GM19468 (cell line): ENCODE measurements at regions not wholly inside any gene's neighbourhood (a gene's known extent, or its start where the extent isn't known, plus 50 kb on each side); places are given as distances from the start of the nearest gene placed in this dataset.

Experiments used
- ATAC-seq: cut with Tn5 transposase; IDR thresholded peaks from one replicate; pipeline ENCODE4 v1.9.1; 2021; ENCODE audit warnings: mild to moderate bottlenecking, moderate library complexity, moderate number of reproducible peaks; ENCODE audit not compliant: unreplicated experiment; ENCODE audit errors: extremely low read depth

GRCh38 chr4:115883231-115883630 is 769.8 kb upstream of the NDST4 start:
- ATAC-seq = no peak

GRCh38 chr4:115873048-115873447 is 759.6 kb upstream of the NDST4 start:
- no peak for ATAC-seq

- no peak for ATAC-seq
Observed at GRCh38 chr4:115871596-115871995, 758.2 kb upstream of the NDST4 start.

- ATAC-seq = no peak
Observed at GRCh38 chr4:115866364-115866896, 753.0 kb upstream of the NDST4 start.

GRCh38 chr4:115865736-115866135 is 752.3 kb upstream of the NDST4 start:
- ATAC-seq = no peak

GRCh38 chr4:115852767-115853091 is 739.3 kb upstream of the NDST4 start:
- no peak for ATAC-seq

- ATAC-seq = peak; percentile 90
Observed at GRCh38 chr4:115851918-115852766, 738.7 kb upstream of the NDST4 start.

GRCh38 chr4:115850799-115851509 is 737.5 kb upstream of the NDST4 start:
- no peak for ATAC-seq

- no peak for ATAC-seq
Observed at GRCh38 chr4:115844180-115844579, 730.8 kb upstream of the NDST4 start.

- ATAC-seq = no peak
Observed at GRCh38 chr4:115841871-115842270, 728.5 kb upstream of the NDST4 start.

- no peak for ATAC-seq
Observed at GRCh38 chr4:115834441-115834840, 721.0 kb upstream of the NDST4 start.

- no peak for ATAC-seq
Observed at GRCh38 chr4:115824630-115825029, 711.2 kb upstream of the NDST4 start.

- ATAC-seq = no peak
Observed at GRCh38 chr4:115803825-115804224, 690.4 kb upstream of the NDST4 start.

- no peak for ATAC-seq
Observed at GRCh38 chr4:115790812-115791211, 677.4 kb upstream of the NDST4 start.

- no peak for ATAC-seq
Observed at GRCh38 chr4:115781528-115782146, 668.2 kb upstream of the NDST4 start.

- ATAC-seq = peak; percentile 71
Observed at GRCh38 chr4:115780835-115781234, 667.4 kb upstream of the NDST4 start.

GRCh38 chr4:115780268-115780667 is 666.8 kb upstream of the NDST4 start:
- no peak for ATAC-seq

GRCh38 chr4:115770046-115770543 is 656.7 kb upstream of the NDST4 start:
- no peak for ATAC-seq

- no peak for ATAC-seq
Observed at GRCh38 chr4:115769396-115769795, 656.0 kb upstream of the NDST4 start.

- ATAC-seq = no peak
Observed at GRCh38 chr4:115763051-115763450, 649.6 kb upstream of the NDST4 start.

- ATAC-seq = no peak
Observed at GRCh38 chr4:115759231-115759630, 645.8 kb upstream of the NDST4 start.
